Erythroblast (primary cell): ENCODE measurements at regions not wholly inside any gene's neighbourhood (a gene's known extent, or its start where the extent isn't known, plus 50 kb on each side); places are given as distances from the start of the nearest gene placed in this dataset.

Source experiments
- GATA1 ChIP-seq: IDR thresholded peaks from 2 replicates; pipeline ENCODE4 v1.6.1; 2011; ENCODE audit warnings: low read depth, mild to moderate bottlenecking, control low read depth, low read length, moderate library complexity
- POLR2A ChIP-seq: IDR thresholded peaks from 2 replicates; pipeline ENCODE4 v1.6.1; 2011; ENCODE audit warnings: mild to moderate bottlenecking, low read length

DNA sequence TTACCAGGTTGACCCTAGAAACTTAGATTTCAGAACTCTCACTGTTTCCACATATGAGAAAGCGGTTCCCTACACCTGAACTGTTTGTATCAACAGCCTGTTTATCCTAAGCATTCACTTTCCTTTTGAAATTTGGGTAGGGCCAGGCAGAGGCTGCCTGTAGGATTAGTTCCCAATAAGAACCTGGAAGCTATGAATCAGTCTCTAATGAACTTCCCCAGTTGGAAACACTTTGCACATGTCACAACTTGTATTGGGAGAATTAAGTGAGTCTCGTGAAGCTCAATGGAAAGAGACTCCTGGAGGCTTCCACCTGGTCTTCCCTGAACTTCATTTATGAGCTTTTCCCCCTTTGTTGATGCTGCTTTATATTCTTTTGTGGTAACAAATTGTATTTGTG lies 486.6 kb upstream of the HS6ST1 start:
- TF ChIP-seq POLR2A (no peak), GATA1 (no peak)
